Activated T-helper 1 cell treated with anti-CD3 and anti-CD28 coated beads, Interleukin-12 subunit alpha, Interleukin-12 subunit beta, Interleukin-2, Interleukin-4 antibody, amounts not matched to agents 30 ng/mL and 10 ng/mL and 1 ng/mL, durations not matched to agents 14 hours and 24 hours and 36 hours (primary cell): ENCODE measurements at regions not wholly inside any gene's neighbourhood (a gene's known extent, or its start where the extent isn't known, plus 50 kb on each side); places are given as distances from the start of the nearest gene placed in this dataset.

Experiments
- DNase-seq: peaks from one replicate; pipeline ENCODE4 v3.0.0; 2021; ENCODE audit warnings: low spot score
- H3K27ac Mint-ChIP-seq: one replicate; pipeline ENCODE4 v1.8.0; 2021; ENCODE audit warnings: mild to moderate bottlenecking, mixed read lengths
- H3K27me3 Mint-ChIP-seq: one replicate; pipeline ENCODE4 v1.8.0; 2022; ENCODE audit warnings: mild to moderate bottlenecking, moderate library complexity, mixed read lengths; ENCODE audit not compliant: insufficient read depth
- H3K36me3 Mint-ChIP-seq: one replicate; pipeline ENCODE4 v1.8.0; 2021; ENCODE audit warnings: low read depth, mixed read lengths
- H3K4me1 Mint-ChIP-seq: one replicate; pipeline ENCODE4 v1.8.0; 2021; ENCODE audit warnings: low read depth, mixed read lengths
- H3K4me3 Mint-ChIP-seq: one replicate; pipeline ENCODE4 v1.8.0; 2021; ENCODE audit warnings: mild to moderate bottlenecking, moderate library complexity, mixed read lengths
- H3K9me3 Mint-ChIP-seq: one replicate; pipeline ENCODE4 v1.8.0; 2021; ENCODE audit warnings: mixed read lengths
- intact Hi-C: fragments of 100-400 bp; cut with micrococcal nuclease; formaldehyde crosslinking; loops from one replicate; pipeline ENCODE4 v1.15.1; 2024

- intact Hi-C loops = no loop called here
- H3K4me3 Mint-ChIP-seq = no peak overlapping the region
Observed at GRCh38 chr20:7057611-7058010, 290.1 kb downstream of the BMP2 start.

DNA sequence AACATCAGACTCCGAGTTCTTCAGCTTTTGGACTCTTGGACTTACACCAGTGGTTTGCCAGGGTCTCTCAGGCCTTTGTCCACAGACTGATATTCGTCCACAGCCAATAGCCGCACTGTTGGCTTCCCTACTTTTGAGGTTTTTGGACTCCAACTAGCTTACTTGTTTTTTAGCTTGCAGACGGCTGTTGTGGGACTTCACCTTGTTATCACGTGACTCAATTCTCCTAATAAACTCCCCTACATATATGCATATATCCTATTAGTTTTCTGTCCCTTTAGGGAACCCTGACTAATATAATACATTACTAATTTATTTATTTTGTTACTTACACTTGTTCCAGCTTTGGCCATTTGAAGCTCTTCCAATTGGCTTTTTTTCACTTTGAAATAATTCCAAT lies 311.3 kb downstream of the BMP2 start:
- H3K4me3 Mint-ChIP-seq = no peak overlapping the region
- peaks cover 2% of the 10 kb centered on the region for H3K27me3 Mint-ChIP-seq
- H3K27ac Mint-ChIP-seq = no peak overlapping the region
- intact Hi-C loops = no loop called here
- DNase-seq = no peak
- no peaks in the 10 kb centered on the region for H3K4me1 Mint-ChIP-seq
- H3K9me3 Mint-ChIP-seq = no peaks in the 10 kb centered on the region
- no peaks in the 10 kb centered on the region for H3K36me3 Mint-ChIP-seq

More at GRCh38 chr20:7057611-7058010, 290.1 kb downstream of the BMP2 start:
- Mint-ChIP-seq H3K27ac (no peak overlapping the region), H3K36me3 (no peaks in the 10 kb centered on the region), H3K9me3 (no peaks in the 10 kb centered on the region), H3K4me1 (no peaks in the 10 kb centered on the region), H3K27me3 (no peaks in the 10 kb centered on the region)
- no peak for DNase-seq

DNA sequence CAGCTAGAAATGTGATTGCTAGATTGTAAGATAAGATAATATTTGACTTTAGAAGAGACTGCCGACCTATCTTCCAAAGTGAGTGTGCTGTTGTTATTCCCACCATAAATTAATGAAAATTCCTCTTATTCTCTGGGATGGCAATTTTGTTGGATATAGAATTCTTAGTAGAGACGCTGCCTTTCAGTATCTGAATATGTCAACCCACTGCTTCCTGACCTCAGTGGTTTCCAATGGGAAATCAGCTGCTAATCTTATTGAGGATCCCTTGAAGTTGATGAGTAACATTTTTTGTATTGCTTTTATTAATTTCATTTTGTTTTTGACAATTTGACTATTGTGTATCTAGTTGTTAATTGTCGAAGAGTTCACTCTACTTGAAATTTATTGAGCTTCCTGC lies 313.0 kb downstream of the BMP2 start:
- H3K36me3 Mint-ChIP-seq = no peaks in the 10 kb centered on the region
- no peak overlapping the region for H3K4me3 Mint-ChIP-seq
- no peak overlapping the region for H3K27ac Mint-ChIP-seq
- peaks cover 2% of the 10 kb centered on the region for H3K27me3 Mint-ChIP-seq
- H3K9me3 Mint-ChIP-seq = no peaks in the 10 kb centered on the region
- H3K4me1 Mint-ChIP-seq = no peaks in the 10 kb centered on the region
- DNase-seq = no peak
- intact Hi-C loops = no loop called here

- Mint-ChIP-seq H3K4me1 (no peaks in the 10 kb centered on the region), H3K36me3 (no peaks in the 10 kb centered on the region), H3K9me3 (peaks cover 4% of the 10 kb centered on the region), H3K27me3 (peaks cover 2% of the 10 kb centered on the region), H3K4me3 (no peak overlapping the region), H3K27ac (no peak overlapping the region)
- no peak for DNase-seq
- intact Hi-C loops = no loop called here
Observed at GRCh38 chr20:7085467-7085866, 318.0 kb downstream of the BMP2 start.

DNA sequence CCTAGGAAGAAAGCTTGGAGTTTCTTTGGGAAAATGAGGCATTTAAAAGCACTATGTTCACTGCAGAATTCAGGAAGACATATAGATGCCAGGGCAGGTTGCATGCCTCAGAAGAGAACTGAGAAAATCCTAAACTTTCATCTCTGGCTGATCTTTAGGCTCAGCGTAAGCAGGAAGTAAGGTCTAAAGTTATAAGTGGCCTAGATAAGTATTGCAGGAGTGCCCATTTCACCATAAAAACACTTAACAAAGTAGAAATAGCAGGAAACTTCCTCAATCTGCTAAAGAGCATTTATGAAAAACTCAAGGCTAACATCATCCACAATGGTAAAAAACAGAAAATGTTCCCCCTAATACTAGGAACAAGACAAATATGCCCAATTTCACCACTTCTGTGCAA lies 320.3 kb downstream of the BMP2 start:
- intact Hi-C loops = no loop called here
- no peaks in the 10 kb centered on the region for H3K36me3 Mint-ChIP-seq
- H3K27me3 Mint-ChIP-seq = no peaks in the 10 kb centered on the region
- H3K27ac Mint-ChIP-seq = no peak overlapping the region
- H3K4me3 Mint-ChIP-seq = no peak overlapping the region
- peaks cover 4% of the 10 kb centered on the region for H3K9me3 Mint-ChIP-seq
- no peaks in the 10 kb centered on the region for H3K4me1 Mint-ChIP-seq
- DNase-seq = no peak

- Mint-ChIP-seq H3K36me3 (no peaks in the 10 kb centered on the region), H3K4me1 (no peaks in the 10 kb centered on the region), H3K27ac (no peak overlapping the region), H3K4me3 (no peak overlapping the region), H3K9me3 (peaks cover 4% of the 10 kb centered on the region), H3K27me3 (no peaks in the 10 kb centered on the region)
- intact Hi-C loops = loop anchor here (5.0 to 10.0 kb wide), 2 partner anchors 325 to 948 kb away; partner anchors contain the start of gene BMP2
- no peak for DNase-seq
Observed at GRCh38 chr20:7090001-7090400, 322.5 kb downstream of the BMP2 start.

GRCh38 chr20:7090811-7091210 lies 323.3 kb downstream of the BMP2 start:
- Mint-ChIP-seq H3K27me3 (no peaks in the 10 kb centered on the region), H3K27ac (no peak overlapping the region), H3K36me3 (no peaks in the 10 kb centered on the region), H3K9me3 (peaks cover 4% of the 10 kb centered on the region), H3K4me1 (no peaks in the 10 kb centered on the region), H3K4me3 (no peak overlapping the region)
- no peak for DNase-seq
- intact Hi-C loops = loop anchor here (5.0 to 10.0 kb wide), 2 partner anchors 326 to 949 kb away; partner anchors contain the start of gene BMP2

GRCh38 chr20:7091655-7092054 lies 324.2 kb downstream of the BMP2 start:
- H3K36me3 Mint-ChIP-seq = no peaks in the 10 kb centered on the region
- intact Hi-C loops = loop anchor here (5.0 to 10.0 kb wide), 2 partner anchors 327 to 949 kb away; partner anchors contain the start of gene BMP2
- no peaks in the 10 kb centered on the region for H3K4me1 Mint-ChIP-seq
- no peak overlapping the region for H3K27ac Mint-ChIP-seq
- no peak overlapping the region for H3K4me3 Mint-ChIP-seq
- H3K27me3 Mint-ChIP-seq = no peaks in the 10 kb centered on the region
- DNase-seq = no peak
- peaks cover 4% of the 10 kb centered on the region for H3K9me3 Mint-ChIP-seq

- Mint-ChIP-seq H3K36me3 (no peaks in the 10 kb centered on the region), H3K4me1 (no peaks in the 10 kb centered on the region), H3K4me3 (no peak overlapping the region), H3K9me3 (peaks cover 6% of the 10 kb centered on the region), H3K27ac (no peak overlapping the region), H3K27me3 (no peaks in the 10 kb centered on the region)
- DNase-seq = no peak
- intact Hi-C loops = loop anchor here (5.0 to 10.0 kb wide), 2 partner anchors 330 to 952 kb away; partner anchors contain the start of gene BMP2
Observed at GRCh38 chr20:7094438-7094997, 327.0 kb downstream of the BMP2 start.

DNA sequence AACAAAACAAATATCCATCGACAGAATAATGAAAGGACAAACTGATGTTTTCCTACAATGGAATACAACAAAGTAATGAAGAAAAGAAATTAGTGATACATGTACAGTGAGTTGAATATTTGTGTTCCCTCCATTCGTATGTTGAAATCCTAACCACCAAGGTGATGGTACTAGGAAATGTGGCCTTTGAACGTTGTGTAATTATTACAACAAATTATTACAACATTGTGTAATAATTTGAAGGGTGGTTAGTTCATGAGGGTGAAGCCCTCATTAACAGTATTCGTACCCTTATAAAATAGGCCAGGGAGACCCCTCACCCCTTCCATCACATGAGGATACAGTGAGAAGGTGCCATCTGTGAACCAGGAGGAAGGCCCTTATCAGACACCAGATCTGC lies 339.4 kb downstream of the BMP2 start:
- Mint-ChIP-seq H3K36me3 (no peaks in the 10 kb centered on the region), H3K4me1 (no peaks in the 10 kb centered on the region), H3K27ac (no peak overlapping the region), H3K9me3 (no peaks in the 10 kb centered on the region), H3K4me3 (no peak overlapping the region), H3K27me3 (no peaks in the 10 kb centered on the region)
- no peak for DNase-seq
- intact Hi-C loops = no loop called here

DNA sequence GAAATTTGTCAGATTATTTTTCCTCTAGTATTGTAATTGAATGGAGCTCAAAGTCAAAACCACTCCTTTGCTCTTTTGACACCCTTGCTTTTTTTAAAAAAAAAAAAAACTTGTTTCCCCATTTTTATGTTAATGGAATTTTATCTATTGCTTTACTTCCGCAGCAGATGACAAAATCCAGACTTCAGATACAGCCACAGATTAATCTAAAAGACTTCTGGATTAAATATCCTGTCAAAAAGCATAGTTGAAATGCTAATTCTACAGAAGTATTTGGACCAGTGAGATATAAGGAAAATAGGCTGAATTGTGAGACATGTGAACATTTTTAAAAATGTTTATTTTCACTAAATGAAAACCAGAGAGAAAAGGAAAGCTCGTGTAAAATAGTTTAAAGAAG lies 341.4 kb downstream of the BMP2 start:
- H3K36me3 Mint-ChIP-seq = no peaks in the 10 kb centered on the region

DNA sequence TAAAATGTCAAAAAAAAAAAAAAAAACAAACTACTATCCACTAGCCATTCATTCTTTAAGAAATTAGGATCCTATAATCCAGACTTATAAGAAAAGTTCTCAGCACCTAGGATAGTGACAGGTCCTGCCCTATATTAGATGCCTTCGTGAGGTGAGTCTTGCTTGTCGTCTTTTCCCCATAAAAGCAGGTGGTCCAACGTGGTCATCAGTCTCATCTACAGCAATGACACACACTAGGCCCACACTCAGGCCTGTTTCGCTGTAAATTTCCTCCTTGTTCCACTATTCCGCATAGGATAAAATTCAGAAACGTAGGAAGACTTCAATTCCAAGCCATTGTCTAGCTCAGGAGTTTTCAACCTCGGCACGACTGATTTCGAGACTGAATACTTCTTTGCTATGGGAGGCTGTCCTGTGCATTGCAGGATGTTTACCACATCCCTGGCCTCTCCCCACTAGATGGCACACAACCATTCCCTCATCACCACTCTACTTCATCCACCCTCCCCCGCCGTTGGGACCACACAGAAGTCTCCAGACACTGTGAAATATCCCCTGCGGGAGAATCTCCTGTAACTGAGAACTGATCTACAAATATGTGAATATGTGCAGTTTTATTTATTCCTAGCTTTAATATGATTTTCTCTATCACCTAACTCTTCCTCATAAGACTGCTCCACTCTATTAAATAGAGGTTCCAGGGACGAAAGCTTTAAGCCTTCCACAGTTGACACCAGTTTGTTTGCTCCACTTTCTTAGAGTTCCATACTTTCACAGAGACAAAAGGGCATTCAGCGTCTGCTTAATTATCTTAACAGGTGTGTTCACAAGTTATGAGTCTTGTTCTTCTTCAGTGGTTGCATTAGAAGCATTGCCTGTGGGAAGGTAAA lies 346.3 kb downstream of the BMP2 start:
- no peaks in the 10 kb centered on the region for H3K27me3 Mint-ChIP-seq
- no peaks in the 10 kb centered on the region for H3K4me1 Mint-ChIP-seq
- H3K4me3 Mint-ChIP-seq = no peak overlapping the region
- H3K36me3 Mint-ChIP-seq = no peaks in the 10 kb centered on the region
- no peak overlapping the region for H3K27ac Mint-ChIP-seq
- no peak for DNase-seq
- intact Hi-C loops = no loop called here
- no peaks in the 10 kb centered on the region for H3K9me3 Mint-ChIP-seq

More for the DNA sequence above, 341.4 kb downstream of the BMP2 start:
- intact Hi-C loops = no loop called here
- H3K4me3 Mint-ChIP-seq = no peak overlapping the region
- H3K9me3 Mint-ChIP-seq = no peaks in the 10 kb centered on the region
- H3K27ac Mint-ChIP-seq = no peak overlapping the region
- no peaks in the 10 kb centered on the region for H3K27me3 Mint-ChIP-seq
- no peaks in the 10 kb centered on the region for H3K4me1 Mint-ChIP-seq
- no peak for DNase-seq

- no peak for DNase-seq
- no peaks in the 10 kb centered on the region for H3K4me1 Mint-ChIP-seq
- no peaks in the 10 kb centered on the region for H3K27me3 Mint-ChIP-seq
- H3K27ac Mint-ChIP-seq = no peak overlapping the region
- peaks cover 3% of the 10 kb centered on the region for H3K9me3 Mint-ChIP-seq
- no peaks in the 10 kb centered on the region for H3K36me3 Mint-ChIP-seq
- intact Hi-C loops = no loop called here
- no peak overlapping the region for H3K4me3 Mint-ChIP-seq
Observed at GRCh38 chr20:7123457-7123856, 356.0 kb downstream of the BMP2 start.
